Esophagus muscularis mucosa (tissue), 3 donors: ENCODE measurements at regions not wholly inside any gene's neighbourhood (a gene's known extent, or its start where the extent isn't known, plus 50 kb on each side); places are given as distances from the start of the nearest gene placed in this dataset.

Experiments
- CTCF ChIP-seq, 3 experiments: fragments of 200-600 bp in 2 of 3; fragments of 450-650 bp in 1 of 3; sonication (generic) in 2 of 3; IDR thresholded peaks; one replicate each; pipeline ENCODE4 v1.5.1; 2017 to 2019; ENCODE audit warnings: antibody characterized with exemption in 3 of 3, mild to moderate bottlenecking in 2 of 3, moderate library complexity in 1 of 3
- POLR2A ChIP-seq: fragments of 450-650 bp; IDR thresholded peaks from one replicate; pipeline ENCODE4 v1.6.1; 2017; ENCODE audit warnings: antibody characterized with exemption, moderate library complexity, mild to moderate bottlenecking, low read depth
- POLR2AphosphoS5 ChIP-seq, 2 donors: sonication (generic); formaldehyde crosslinking; IDR thresholded peaks; one replicate each; pipeline ENCODE4 v1.6.1; 2017; ENCODE audit warnings: antibody characterized with exemption in 2 of 2

GRCh38 chr22:19639610-19640135 lies 74.6 kb upstream of the SEPTIN5 start:
- TF ChIP-seq POLR2A = no peak
- TF ChIP-seq POLR2AphosphoS5 (IDR thresholded peaks at IDR 0.05) = no peak
- TF ChIP-seq CTCF (IDR thresholded peaks at IDR 0.05) = no peak
